Neural progenitor cell (in vitro differentiated cells): ENCODE measurements at regions not wholly inside any gene's neighbourhood (a gene's known extent, or its start where the extent isn't known, plus 50 kb on each side); places are given as distances from the start of the nearest gene placed in this dataset.

ENCODE experiments used
- DNase-seq: peaks from one replicate; pipeline ENCODE4 v3.0.0-alpha.2; 2016; ENCODE audit warnings: low spot score
- H2AFZ ChIP-seq: fragments of 200-600 bp; sonication (generic); replicated peaks from 2 replicates; pipeline ENCODE4 v1.6.1; 2016; ENCODE audit warnings: antibody characterized with exemption
- H3F3A ChIP-seq: fragments of 200-600 bp; sonication (generic); 2 replicates; pipeline ENCODE4 v1.6.1; 2016; ENCODE audit warnings: antibody characterized with exemption, low read depth
- H3K27ac ChIP-seq: fragments of 200-600 bp; sonication (generic); 2 replicates; pipeline ENCODE4 v1.5.1; 2016; ENCODE audit warnings: mild to moderate bottlenecking
- H3K27me3 ChIP-seq: fragments of 200-600 bp; sonication (generic); 2 replicates; pipeline ENCODE4 v1.6.1; 2016; ENCODE audit warnings: mild to moderate bottlenecking, moderate library complexity
- H3K36me3 ChIP-seq: fragments of 200-600 bp; sonication (generic); 2 replicates; pipeline ENCODE4 v1.5.1; 2016
- H3K4me1 ChIP-seq: fragments of 200-600 bp; sonication (generic); 2 replicates; pipeline ENCODE4 v1.6.1; 2016; ENCODE audit warnings: mixed run types
- H3K4me2 ChIP-seq: fragments of 200-600 bp; sonication (generic); 2 replicates; pipeline ENCODE4 v1.6.1; 2016
- H3K4me3 ChIP-seq: fragments of 200-600 bp; sonication (generic); 2 replicates; pipeline ENCODE4 v1.5.1; 2016
- H3K79me2 ChIP-seq: fragments of 200-600 bp; sonication (generic); 2 replicates; pipeline ENCODE4 v1.6.1; 2016; ENCODE audit warnings: low read depth
- H3K9ac ChIP-seq: fragments of 200-600 bp; sonication (generic); 2 replicates; pipeline ENCODE4 v1.6.1; 2016
- H3K9me3 ChIP-seq: fragments of 200-600 bp; sonication (generic); 2 replicates; pipeline ENCODE4 v1.5.1; 2016; ENCODE audit warnings: low read depth
- H4K20me1 ChIP-seq: fragments of 200-600 bp; sonication (generic); 2 replicates; pipeline ENCODE4 v1.6.1; 2016; ENCODE audit warnings: low read depth
- H3K27ac Mint-ChIP-seq: 3 replicates; pipeline ENCODE4 v1.8.0; 2021; ENCODE audit warnings: mixed read lengths
- H3K27me3 Mint-ChIP-seq: 2 replicates; pipeline ENCODE4 v1.8.0; 2022; ENCODE audit warnings: low read depth, mild to moderate bottlenecking, inconsistent platforms, moderate library complexity, mixed read lengths; ENCODE audit not compliant: insufficient read depth
- H3K36me3 Mint-ChIP-seq: 3 replicates; pipeline ENCODE4 v1.8.0; 2021; ENCODE audit warnings: mixed read lengths
- H3K4me1 Mint-ChIP-seq: 3 replicates; pipeline ENCODE4 v1.8.0; 2021; ENCODE audit warnings: mixed read lengths
- H3K4me3 Mint-ChIP-seq: 3 replicates; pipeline ENCODE4 v1.8.0; 2021; ENCODE audit warnings: mild to moderate bottlenecking, moderate library complexity, mixed read lengths
- H3K9me3 Mint-ChIP-seq: 3 replicates; pipeline ENCODE4 v1.8.0; 2020; ENCODE audit warnings: mixed read lengths
- CTCF ChIP-seq: fragments of 200-600 bp; sonication (generic); IDR thresholded peaks from 2 replicates; pipeline ENCODE4 v1.5.1; 2017; ENCODE audit warnings: antibody characterized with exemption, mild to moderate bottlenecking
- EZH2 ChIP-seq: fragments of 200-600 bp; sonication (generic); IDR thresholded peaks from 2 replicates; pipeline ENCODE4 v1.6.1; 2017; ENCODE audit warnings: antibody characterized with exemption, mild to moderate bottlenecking, moderate library complexity
- EZH2phosphoT487 ChIP-seq: fragments of 200-600 bp; sonication (generic); IDR thresholded peaks from 2 replicates; pipeline ENCODE4 v1.6.1; 2017; ENCODE audit warnings: antibody characterized with exemption

- Mint-ChIP-seq H3K4me3 (no peak overlapping the region), H3K27ac (no peak overlapping the region), H3K36me3 (no peaks in the 10 kb centered on the region), H3K27me3 (no peaks in the 10 kb centered on the region), H3K4me1 (peaks cover 6% of the 10 kb centered on the region), H3K9me3 (peaks cover 2% of the 10 kb centered on the region)
- H2AFZ ChIP-seq, result no peak overlapping the region
- H3K4me2 ChIP-seq, result no peak overlapping the region
- no peaks in the 10 kb centered on the region for H3K4me1 ChIP-seq
- H3K79me2 ChIP-seq, result no peaks in the 10 kb centered on the region
- no peaks in the 10 kb centered on the region for H3K36me3 ChIP-seq
- H3K27me3 ChIP-seq, result no peaks in the 10 kb centered on the region
- H3K27ac ChIP-seq, result no peak overlapping the region
- H3K4me3 ChIP-seq, result no peak overlapping the region
- DNase-seq, result no peak
- no peak overlapping the region for H3K9ac ChIP-seq
- H4K20me1 ChIP-seq, result no peaks in the 10 kb centered on the region
- TF ChIP-seq CTCF (no peak), EZH2 (no peak)
- H3F3A ChIP-seq, result no peaks in the 10 kb centered on the region
- no peaks in the 10 kb centered on the region for H3K9me3 ChIP-seq
Observed at GRCh38 chr2:123364243-123364896, 660.7 kb upstream of the CNTNAP5 start.

DNA sequence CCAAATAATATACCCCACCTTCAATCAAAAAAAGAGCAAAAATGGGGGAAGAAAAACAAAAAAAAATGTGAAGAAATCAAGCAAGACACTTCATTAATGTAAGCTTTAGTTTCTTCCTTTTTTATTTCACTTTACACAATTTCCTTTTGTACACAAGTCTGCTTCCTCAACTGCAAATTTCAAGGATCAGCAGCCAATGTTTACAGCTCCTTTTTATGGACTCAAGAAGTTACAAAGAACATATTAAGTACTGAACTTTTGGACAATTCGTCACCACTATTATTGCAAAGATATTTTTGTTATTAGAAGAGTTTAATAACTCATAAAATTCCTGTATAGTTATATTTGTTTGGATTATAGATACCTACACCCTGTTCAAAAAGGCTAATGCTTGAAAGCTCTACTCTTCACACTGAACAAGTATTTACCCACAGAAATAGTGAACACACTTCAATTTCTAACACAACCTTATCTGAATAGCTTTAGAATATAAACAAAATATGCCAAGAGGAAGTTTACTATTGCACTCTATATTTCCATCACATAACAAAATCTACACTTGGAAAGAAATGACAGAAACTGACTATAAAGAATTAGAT, 658.7 kb upstream of the CNTNAP5 start:
- no peak overlapping the region for H3K27ac Mint-ChIP-seq
- no peaks in the 10 kb centered on the region for H3K27me3 Mint-ChIP-seq
- H3K9me3 Mint-ChIP-seq, result no peaks in the 10 kb centered on the region
- H2AFZ ChIP-seq, result no peak overlapping the region
- peaks cover 6% of the 10 kb centered on the region for H3K4me1 Mint-ChIP-seq
- H3K36me3 Mint-ChIP-seq, result no peaks in the 10 kb centered on the region
- no peaks in the 10 kb centered on the region for H3K4me1 ChIP-seq
- H3K9ac ChIP-seq, result no peak overlapping the region
- no peaks in the 10 kb centered on the region for H3K36me3 ChIP-seq
- H3K79me2 ChIP-seq, result no peaks in the 10 kb centered on the region
- no peaks in the 10 kb centered on the region for H3F3A ChIP-seq
- H3K4me2 ChIP-seq, result no peak overlapping the region
- DNase-seq, result no peak
- no peaks in the 10 kb centered on the region for H4K20me1 ChIP-seq
- no peak overlapping the region for H3K27ac ChIP-seq
- TF ChIP-seq EZH2, result no peak
- no peak for TF ChIP-seq CTCF
- no peak for TF ChIP-seq EZH2phosphoT487
- no peaks in the 10 kb centered on the region for H3K9me3 ChIP-seq
- H3K4me3 Mint-ChIP-seq, result no peak overlapping the region
- H3K27me3 ChIP-seq, result no peaks in the 10 kb centered on the region
- H3K4me3 ChIP-seq, result no peak overlapping the region

DNA sequence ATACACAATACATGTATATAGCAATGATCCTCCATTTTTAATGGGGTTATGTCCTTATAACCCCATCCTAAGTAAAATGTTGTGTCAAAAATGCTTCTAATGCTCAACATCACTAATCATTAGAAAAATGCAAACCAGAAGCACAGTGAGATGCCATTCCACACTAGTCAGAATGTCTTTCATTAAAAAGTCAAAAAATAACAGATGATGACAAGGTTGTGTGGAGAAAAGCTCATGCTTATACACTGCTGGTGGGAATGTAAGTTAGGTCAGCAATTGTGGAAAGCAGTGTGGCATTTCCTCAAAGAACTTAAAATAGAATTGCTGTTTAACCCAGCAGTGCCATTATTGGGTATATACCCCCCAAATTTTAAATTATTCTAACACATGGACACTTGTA, 654.9 kb upstream of the CNTNAP5 start:
- no peak overlapping the region for H3K27ac ChIP-seq
- TF ChIP-seq EZH2 (no peak), CTCF (no peak)
- no peaks in the 10 kb centered on the region for H3K9me3 ChIP-seq
- Mint-ChIP-seq H3K4me3 (no peak overlapping the region), H3K4me1 (no peaks in the 10 kb centered on the region), H3K9me3 (no peaks in the 10 kb centered on the region), H3K27me3 (no peaks in the 10 kb centered on the region), H3K27ac (no peak overlapping the region), H3K36me3 (no peaks in the 10 kb centered on the region)
- H2AFZ ChIP-seq, result no peak overlapping the region
- H3K4me1 ChIP-seq, result no peaks in the 10 kb centered on the region
- no peaks in the 10 kb centered on the region for H3F3A ChIP-seq
- H4K20me1 ChIP-seq, result no peaks in the 10 kb centered on the region
- no peak overlapping the region for H3K9ac ChIP-seq
- no peaks in the 10 kb centered on the region for H3K36me3 ChIP-seq
- H3K4me2 ChIP-seq, result no peak overlapping the region
- H3K79me2 ChIP-seq, result no peaks in the 10 kb centered on the region
- no peak overlapping the region for H3K4me3 ChIP-seq
- no peaks in the 10 kb centered on the region for H3K27me3 ChIP-seq
- no peak for DNase-seq
